Transverse colon (tissue), 4 donors: ENCODE measurements at regions not wholly inside any gene's neighbourhood (a gene's known extent, or its start where the extent isn't known, plus 50 kb on each side); places are given as distances from the start of the nearest gene placed in this dataset.

Experiments
- DNase-seq: peaks from one replicate; pipeline ENCODE4 v3.0.0-alpha.2; 2019
- H3K27ac ChIP-seq, 4 donors: fragments of 200-600 bp; sonication (generic); 2 replicates each; pipeline ENCODE4 v1.5.1; 2016 to 2018; ENCODE audit warnings: inconsistent platforms in 4 of 4
- H3K27me3 ChIP-seq: fragments of 200-600 bp; sonication (generic); 2 replicates; pipeline ENCODE4 v1.5.1; 2017; ENCODE audit warnings: inconsistent platforms
- H3K36me3 ChIP-seq, 4 donors: fragments of 200-600 bp; sonication (generic); 2 replicates each; pipeline ENCODE4 v1.5.1; 2017 to 2019; ENCODE audit warnings: inconsistent platforms in 4 of 4
- H3K4me1 ChIP-seq, 4 donors: fragments of 200-600 bp; sonication (generic); 2 replicates each; pipeline ENCODE4 v1.5.1; 2017 to 2020; ENCODE audit warnings: inconsistent platforms in 4 of 4
- H3K4me3 ChIP-seq, 4 donors: fragments of 200-600 bp; sonication (generic); 1 replicate in 1 of 4; 2 replicates in 3 of 4; pipeline versions ENCODE4 v1.5.1 to v1.6.1; 2017 to 2019; ENCODE audit warnings: inconsistent platforms in 4 of 4
- H3K9me3 ChIP-seq, 2 donors: fragments of 200-600 bp; sonication (generic); 2 replicates each; pipeline ENCODE4 v1.5.1; 2017 to 2019; ENCODE audit warnings: inconsistent platforms in 2 of 2
- CTCF ChIP-seq, 5 experiments: fragments of 200-600 bp in 3 of 5; fragments of 450-650 bp in 2 of 5; sonication (generic) in 3 of 5; IDR thresholded peaks; 1 replicate in 2 of 5; 2 replicates in 3 of 5; pipeline ENCODE4 v1.5.1; 2016 to 2017; ENCODE audit warnings: antibody characterized with exemption in 5 of 5, inconsistent platforms in 3 of 5, mild to moderate bottlenecking in 2 of 5, moderate library complexity in 1 of 5
- EP300 ChIP-seq: sonication (generic); formaldehyde crosslinking; IDR thresholded peaks from one replicate; pipeline ENCODE4 v1.6.1; 2017; ENCODE audit warnings: antibody characterized with exemption, low read depth
- POLR2A ChIP-seq: fragments of 450-650 bp; IDR thresholded peaks from one replicate; pipeline ENCODE4 v1.6.1; 2016; ENCODE audit warnings: antibody characterized with exemption, mild to moderate bottlenecking, moderate library complexity
- POLR2AphosphoS5 ChIP-seq, 3 donors: sonication (generic); formaldehyde crosslinking; IDR thresholded peaks; one replicate each; pipeline ENCODE4 v1.6.1; 2016; ENCODE audit warnings: antibody characterized with exemption in 3 of 3
- WGBS, 2 donors: methylation state at CpG; one replicate each; pipeline ENCODE4 v1.1.5; 2018; ENCODE audit warnings: low coverage in 1 of 2; 5-methylcytosine and 5-hydroxymethylcytosine counted together
- in situ Hi-C, 4 donors: fragments of 200-750 bp; cut with MboI; loops; one replicate each; pipeline versions ENCODE4 v1.15.0 to v1.15.1; 2017; ENCODE audit warnings: low sequenced_read_pairs in 3 of 4, low pct_ligation_motif_present in 1 of 4, low pct_unique_long_range_greater_than_20kb in 1 of 4
- intact Hi-C: fragments of 100-400 bp; cut with DNase I; formaldehyde crosslinking; loops from one replicate; pipeline ENCODE4 v1.15.1; 2023; ENCODE audit warnings: low total_unique reads

- Histone ChIP-seq H3K4me1 (no peaks in the 10 kb centered on the region), H3K4me3 (no peak overlapping the region), H3K36me3 (no peaks in the 10 kb centered on the region), H3K27me3 (no peaks in the 10 kb centered on the region), H3K9me3 (no peaks in the 10 kb centered on the region), H3K27ac (no peak overlapping the region)
- in situ Hi-C loops (no loop called here), intact Hi-C loops (no loop called here)
- TF ChIP-seq POLR2AphosphoS5 (IDR thresholded peaks at IDR 0.05): no peak
- TF ChIP-seq EP300: no peak
- TF ChIP-seq CTCF (IDR thresholded peaks at IDR 0.05): no peak
- no peak for TF ChIP-seq POLR2A
- WGBS, 2 donors: 70 to 75% methylated on average over 17 of the region's 17 CpGs
- DNase-seq: no peak
These were observed 339.1 kb downstream of the ZNF536 start for GRCh38 chr19:30711296-30711695.

GRCh38 chr19:30710721-30711120 is 338.5 kb downstream of the ZNF536 start:
- in situ Hi-C loops: no loop called here
- no peaks in the 10 kb centered on the region for H3K36me3 ChIP-seq
- H3K27me3 ChIP-seq: no peaks in the 10 kb centered on the region
- no peaks in the 10 kb centered on the region for H3K4me1 ChIP-seq
- H3K4me3 ChIP-seq: no peak overlapping the region
- H3K27ac ChIP-seq: no peak overlapping the region
- 65 to 83% methylated on average over 2 to 12 of the region's 12 CpGs for WGBS, 2 donors
- intact Hi-C loops: no loop called here
- H3K9me3 ChIP-seq: no peaks in the 10 kb centered on the region
- TF ChIP-seq EP300 (no peak), POLR2AphosphoS5 (IDR thresholded peaks at IDR 0.05) (no peak), POLR2A (no peak), CTCF (IDR thresholded peaks at IDR 0.05) (no peak)
- no peak for DNase-seq

DNA sequence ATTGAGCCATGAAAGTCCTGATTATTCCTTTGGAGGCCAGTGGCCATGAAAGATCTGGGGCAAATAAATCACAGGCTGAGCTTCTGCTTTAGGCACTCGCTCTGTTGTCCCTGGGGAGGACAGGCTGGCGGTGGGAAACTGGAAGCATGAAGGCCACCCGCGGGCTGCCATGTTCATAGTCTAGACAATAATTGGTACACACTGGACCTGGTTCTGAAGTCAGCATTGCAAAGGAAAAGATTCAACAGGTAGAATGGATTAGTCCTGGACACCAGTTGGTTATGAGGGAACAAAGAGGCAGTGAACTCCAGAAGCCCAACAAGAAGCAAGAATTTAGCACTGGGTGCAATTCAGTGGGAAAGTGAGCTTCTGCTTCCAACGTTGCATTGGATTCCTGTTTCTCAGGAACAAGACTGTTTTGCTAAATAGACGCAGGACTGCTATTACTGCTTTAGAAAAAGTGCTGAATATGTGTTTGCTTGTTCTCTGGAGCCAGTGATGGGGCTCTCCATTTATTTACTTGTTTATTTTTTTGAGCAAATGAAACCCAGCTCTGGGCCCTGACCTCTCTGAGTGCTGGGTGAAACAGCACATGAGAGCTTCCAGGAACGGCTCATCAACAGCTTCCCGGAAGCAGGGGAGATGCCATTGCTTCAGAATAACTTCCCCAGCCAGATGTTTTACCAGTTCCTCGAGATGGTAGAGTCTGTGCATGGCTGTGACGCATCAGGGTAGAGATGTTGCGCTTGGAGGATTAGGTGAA is 336.4 kb downstream of the ZNF536 start:
- intact Hi-C loops: no loop called here
- no peaks in the 10 kb centered on the region for H3K27me3 ChIP-seq
- H3K4me1 ChIP-seq: no peaks in the 10 kb centered on the region
- H3K27ac ChIP-seq: no peak overlapping the region
- H3K9me3 ChIP-seq: no peaks in the 10 kb centered on the region
- 67 to 80% methylated on average over 6 to 11 of the region's 11 CpGs for WGBS, 2 donors
- no peaks in the 10 kb centered on the region for H3K36me3 ChIP-seq
- TF ChIP-seq EP300: no peak
- no peak overlapping the region for H3K4me3 ChIP-seq
- no peak for DNase-seq
- in situ Hi-C loops: no loop called here

DNA sequence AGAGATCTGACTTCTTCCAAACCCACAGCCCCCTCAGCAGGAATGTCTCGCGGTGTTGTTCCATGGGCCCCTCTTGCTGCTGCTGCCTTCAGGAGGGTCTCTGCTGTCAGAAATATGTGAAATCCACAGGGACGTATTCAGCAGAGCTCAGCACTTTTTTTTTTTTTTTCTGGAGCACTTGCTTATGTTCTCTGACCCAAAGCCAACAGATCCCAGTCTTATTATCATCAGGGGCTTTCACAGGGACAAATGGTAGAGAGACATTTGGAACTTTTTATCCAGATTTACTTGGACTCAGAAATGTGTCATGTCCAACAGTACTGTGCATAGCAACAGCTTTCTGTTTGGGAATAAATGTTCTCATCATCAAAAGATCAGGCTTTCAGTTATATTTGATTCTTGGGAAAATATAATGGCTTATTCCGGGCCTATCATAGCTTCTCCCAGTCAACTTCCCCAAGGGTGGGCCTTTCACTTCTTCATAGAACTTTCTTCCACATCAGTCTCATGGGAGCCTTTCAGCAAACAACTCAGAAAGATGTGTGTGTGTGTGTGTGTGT is 332.7 kb downstream of the ZNF536 start:
- Histone ChIP-seq H3K27me3 (no peaks in the 10 kb centered on the region), H3K4me1 (no peaks in the 10 kb centered on the region), H3K9me3 (no peaks in the 10 kb centered on the region), H3K27ac (no peak overlapping the region), H3K36me3 (no peaks in the 10 kb centered on the region), H3K4me3 (no peak overlapping the region)
- in situ Hi-C loops (no loop called here), intact Hi-C loops (no loop called here)
- WGBS, 2 donors: 82 to 85% methylated on average over 4 of the region's 4 CpGs
- TF ChIP-seq POLR2AphosphoS5 (IDR thresholded peaks at IDR 0.05) (no peak), POLR2A (no peak), CTCF (IDR thresholded peaks at IDR 0.05) (no peak), EP300 (no peak)
- DNase-seq: no peak

DNA sequence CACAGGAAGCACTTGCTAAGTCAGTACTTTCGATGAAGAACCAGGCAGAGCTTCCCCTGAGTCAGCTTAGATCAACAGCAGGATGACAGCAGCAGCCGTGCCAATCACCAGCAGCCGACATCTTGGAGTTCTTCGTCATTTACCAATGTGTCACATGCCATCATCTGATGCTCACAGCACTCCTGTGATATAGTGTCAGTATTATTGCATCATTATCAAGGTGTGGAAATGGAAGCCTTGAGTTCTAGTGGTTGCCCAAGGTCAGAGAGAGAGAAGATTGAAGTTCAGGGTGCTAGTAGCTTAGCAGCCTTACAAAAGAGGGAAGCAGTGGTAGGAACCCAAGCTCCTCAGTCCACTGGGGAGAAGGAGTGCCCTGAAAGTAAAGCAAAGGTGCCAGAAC is 331.5 kb downstream of the ZNF536 start:
- Histone ChIP-seq H3K9me3 (no peaks in the 10 kb centered on the region), H3K4me1 (no peaks in the 10 kb centered on the region), H3K27ac (no peak overlapping the region), H3K36me3 (no peaks in the 10 kb centered on the region), H3K27me3 (no peaks in the 10 kb centered on the region), H3K4me3 (no peak overlapping the region)
- 75 to 81% methylated on average over 4 of the region's 4 CpGs for WGBS, 2 donors
- TF ChIP-seq POLR2AphosphoS5 (IDR thresholded peaks at IDR 0.05) (no peak), POLR2A (no peak), CTCF (IDR thresholded peaks at IDR 0.05) (no peak), EP300 (no peak)
- intact Hi-C loops: no loop called here
- DNase-seq: no peak
- in situ Hi-C loops: no loop called here
